ENCODE measurements at regions not wholly inside any gene's neighbourhood (a gene's known extent, or its start where the extent isn't known, plus 50 kb on each side); places are given as distances from the start of the nearest gene placed in this dataset.

- FAIRE-seq = no peak
- DNase-seq (ENCODE audit: insufficient read length, low spot score) = no peak
These were observed 1652.4 kb upstream of the ACO1 start for GRCh38 chr9:30732060-30732459.

DNA sequence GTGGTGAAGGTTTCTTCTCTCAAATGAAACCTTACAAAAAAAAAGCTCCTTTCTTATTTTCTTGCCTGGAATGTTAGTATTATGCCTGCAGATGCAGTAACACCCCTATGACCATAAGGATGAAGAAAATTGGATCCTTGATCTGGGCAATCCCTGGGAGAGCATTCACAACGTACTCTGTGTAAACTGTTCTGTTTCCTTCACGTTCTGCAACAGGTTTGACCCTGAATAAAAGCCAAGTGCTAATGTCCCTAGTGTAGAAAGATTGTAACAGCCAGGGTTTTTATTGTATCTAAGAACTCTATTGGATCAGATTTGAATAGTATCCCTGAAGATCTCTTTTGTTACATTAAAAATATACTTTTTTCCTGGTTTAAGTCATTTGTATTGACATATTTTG, 1639.6 kb upstream of the ACO1 start:
- no peak for FAIRE-seq
- DNase-seq (ENCODE audit: insufficient read length, low spot score) = no peak

GRCh38 chr9:30746589-30746988, 1637.9 kb upstream of the ACO1 start:
- no peak for DNase-seq (ENCODE audit: insufficient read length, low spot score)
- FAIRE-seq = no peak

- no peak for DNase-seq (ENCODE audit: insufficient read length, low spot score)
These were observed 1626.7 kb upstream of the ACO1 start for GRCh38 chr9:30757723-30758122.

GRCh38 chr9:30758726-30759446, 1625.6 kb upstream of the ACO1 start:
- FAIRE-seq (no peak), DNase-seq (ENCODE audit: insufficient read length, low spot score) (no peak)

More at GRCh38 chr9:30757723-30758122, 1626.7 kb upstream of the ACO1 start:
- no peak for FAIRE-seq

- DNase-seq (ENCODE audit: insufficient read length, low spot score) = no peak
- FAIRE-seq = no peak
These were observed 1619.1 kb upstream of the ACO1 start for GRCh38 chr9:30765318-30765717.

DNA sequence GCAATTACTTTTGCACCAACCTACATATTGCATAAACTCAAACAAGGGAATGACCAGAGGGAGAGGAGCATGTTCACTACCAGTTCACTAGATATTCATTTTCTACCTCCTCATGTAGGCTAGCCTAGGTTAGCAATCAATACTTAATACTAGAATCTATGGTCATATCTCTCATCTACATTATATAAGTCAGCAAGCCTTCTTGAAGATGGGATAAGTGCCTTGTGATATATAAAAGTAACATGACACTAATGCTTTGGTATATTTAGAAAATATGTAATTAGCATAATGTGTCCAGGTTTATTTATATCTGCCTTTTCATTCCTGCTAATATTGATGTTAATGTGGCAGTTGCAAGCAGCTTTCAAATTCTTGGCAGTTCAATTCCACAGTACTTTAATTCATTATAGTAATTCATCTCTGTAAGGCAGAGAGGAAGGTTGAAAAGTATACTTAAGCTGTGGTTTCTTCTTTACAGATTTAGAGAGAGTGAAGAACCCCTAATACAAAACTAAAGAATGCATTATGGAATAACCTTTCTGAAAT, 1613.2 kb upstream of the ACO1 start:
- no peak for DNase-seq (ENCODE audit: insufficient read length, low spot score)
- no peak for FAIRE-seq

- DNase-seq (ENCODE audit: insufficient read length, low spot score) (no peak), FAIRE-seq (no peak)
These were observed 1612.7 kb upstream of the ACO1 start for GRCh38 chr9:30771760-30772159.

DNA sequence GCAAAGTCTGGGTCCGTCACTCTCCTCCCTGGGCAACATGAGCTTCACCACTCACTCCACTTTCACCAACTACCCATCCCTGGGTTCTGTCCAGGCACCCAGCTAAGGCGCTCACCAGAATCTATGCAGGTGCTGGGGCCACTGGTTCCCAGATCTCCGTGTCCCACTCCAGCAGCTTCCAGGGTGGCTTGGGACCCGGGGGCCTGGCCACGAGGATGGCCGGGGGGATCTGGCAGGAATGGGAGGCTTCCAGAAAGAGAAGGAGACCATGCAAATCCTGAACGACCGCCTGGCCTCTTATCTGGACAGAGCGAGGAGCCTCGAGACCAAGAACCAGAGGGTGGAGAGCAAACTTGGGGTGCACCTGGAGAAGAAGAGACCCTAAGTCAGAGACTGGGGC, 1611.0 kb upstream of the ACO1 start:
- FAIRE-seq (no peak), DNase-seq (ENCODE audit: insufficient read length, low spot score) (no peak)

DNA sequence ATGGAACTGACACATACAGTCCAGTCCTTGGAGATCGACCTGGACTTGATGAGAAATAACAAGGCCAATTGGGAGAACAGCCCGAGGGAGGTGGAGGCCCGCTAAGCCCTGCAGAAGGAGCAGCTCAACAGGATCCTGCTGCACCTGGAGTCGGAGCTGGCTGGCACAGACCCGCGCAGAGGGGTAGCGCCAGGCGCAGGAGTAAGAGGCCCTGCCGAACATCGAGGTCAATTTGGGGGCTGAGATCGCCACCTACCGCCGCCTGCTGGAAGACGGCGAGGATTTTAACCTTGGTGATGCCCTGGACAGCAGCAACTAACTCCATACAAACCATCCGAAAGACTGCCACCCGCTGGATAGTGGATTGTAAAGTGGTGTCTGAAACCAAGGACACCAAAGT, 1610.1 kb upstream of the ACO1 start:
- DNase-seq (ENCODE audit: insufficient read length, low spot score) = no peak
- no peak for FAIRE-seq

DNA sequence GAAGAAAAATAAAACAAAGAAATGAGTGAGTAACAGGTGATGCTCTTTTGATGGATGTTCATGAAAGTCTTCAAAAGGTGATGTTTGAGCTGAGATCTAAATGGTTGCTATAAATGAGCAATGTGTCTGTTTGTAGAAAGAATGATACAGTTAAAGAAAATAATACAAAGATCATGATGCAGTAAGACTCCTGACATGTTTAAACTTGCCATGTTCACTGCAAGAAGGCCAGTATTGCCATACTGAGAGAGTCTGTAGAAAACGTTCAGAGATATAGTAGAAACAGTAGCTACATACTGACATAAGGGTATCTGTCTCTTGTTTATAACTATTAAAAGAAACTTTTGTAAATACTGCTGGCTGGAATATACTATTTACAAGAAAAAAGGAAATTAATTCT, 1609.2 kb upstream of the ACO1 start:
- no peak for DNase-seq (ENCODE audit: insufficient read length, low spot score)
- no peak for FAIRE-seq

DNA sequence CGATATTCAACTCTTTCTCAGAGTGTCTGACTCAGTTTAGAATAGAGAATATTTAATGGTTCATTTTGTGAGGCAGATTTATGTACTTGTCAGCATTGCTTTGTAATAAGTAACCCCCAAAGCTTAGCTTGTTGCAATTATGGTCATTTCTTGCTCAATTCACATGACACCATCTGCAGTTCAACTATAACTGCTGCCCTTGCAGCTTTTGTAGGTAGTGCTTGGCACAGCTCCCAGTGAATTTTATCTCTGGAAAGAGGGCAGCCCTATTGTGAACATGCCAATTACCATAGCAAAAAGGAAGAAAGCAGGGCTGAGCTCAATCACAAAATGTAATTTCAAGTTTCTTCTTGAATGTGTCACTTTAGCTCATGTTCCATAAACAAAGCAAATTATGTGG, 1587.7 kb upstream of the ACO1 start:
- FAIRE-seq (no peak), DNase-seq (ENCODE audit: insufficient read length, low spot score) (no peak)

- FAIRE-seq = no peak
These were observed 1584.8 kb upstream of the ACO1 start for GRCh38 chr9:30799527-30800101.

DNA sequence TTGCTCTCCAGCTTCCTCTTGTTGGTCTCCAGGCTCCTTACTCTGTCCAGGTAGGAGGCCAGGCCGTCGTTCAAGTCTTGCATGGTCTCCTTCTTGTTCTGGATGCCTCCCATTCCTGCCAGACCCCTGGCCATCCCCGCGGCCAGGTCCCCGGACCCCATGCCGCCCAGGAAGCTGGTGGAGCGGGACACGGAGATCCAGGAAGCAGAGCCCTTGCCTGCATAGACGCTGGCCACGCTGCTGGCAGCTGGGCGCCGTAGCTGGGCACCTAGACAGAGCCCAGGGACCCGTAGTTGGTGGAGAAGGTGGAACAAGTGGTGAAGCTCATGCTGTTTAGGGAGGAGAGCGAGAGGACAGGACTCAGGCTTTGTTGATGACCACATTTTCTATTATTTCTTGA, 1584.0 kb upstream of the ACO1 start:
- DNase-seq (ENCODE audit: insufficient read length, low spot score) (no peak), FAIRE-seq (no peak)

More at GRCh38 chr9:30799527-30800101, 1584.8 kb upstream of the ACO1 start:
- DNase-seq (ENCODE audit: insufficient read length, low spot score) = no peak

DNA sequence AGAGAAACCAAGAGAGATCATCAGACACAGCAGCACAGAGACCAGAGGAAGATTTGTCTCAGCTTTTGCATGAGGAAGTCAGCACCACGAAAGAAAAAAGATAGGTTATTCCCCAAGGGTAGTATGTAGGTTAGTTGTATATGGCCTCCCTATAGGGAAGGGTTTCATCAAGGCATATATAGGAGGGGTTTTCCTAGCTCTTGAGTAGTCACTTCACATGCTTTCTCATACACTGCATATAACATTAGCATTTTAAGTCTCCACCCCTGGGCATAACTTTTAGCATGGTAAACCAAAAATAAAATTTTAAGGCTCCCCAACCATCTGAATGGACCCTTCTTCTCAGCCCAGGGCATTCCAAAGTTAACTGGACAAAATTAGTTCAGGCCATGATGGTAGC, 1571.6 kb upstream of the ACO1 start:
- FAIRE-seq (no peak), DNase-seq (ENCODE audit: insufficient read length, low spot score) (no peak)

GRCh38 chr9:30815585-30815984, 1568.9 kb upstream of the ACO1 start:
- DNase-seq (ENCODE audit: insufficient read length, low spot score) = no peak
- no peak for FAIRE-seq

GRCh38 chr9:30845136-30845535, 1539.3 kb upstream of the ACO1 start:
- DNase-seq (ENCODE audit: insufficient read length, low spot score) (no peak), FAIRE-seq (no peak)

- no peak for FAIRE-seq
- DNase-seq (ENCODE audit: insufficient read length, low spot score) = no peak
These were observed 1537.8 kb upstream of the ACO1 start for GRCh38 chr9:30846651-30847050.

GRCh38 chr9:30851600-30851999, 1532.8 kb upstream of the ACO1 start:
- FAIRE-seq (no peak), DNase-seq (ENCODE audit: insufficient read length, low spot score) (no peak)

DNA sequence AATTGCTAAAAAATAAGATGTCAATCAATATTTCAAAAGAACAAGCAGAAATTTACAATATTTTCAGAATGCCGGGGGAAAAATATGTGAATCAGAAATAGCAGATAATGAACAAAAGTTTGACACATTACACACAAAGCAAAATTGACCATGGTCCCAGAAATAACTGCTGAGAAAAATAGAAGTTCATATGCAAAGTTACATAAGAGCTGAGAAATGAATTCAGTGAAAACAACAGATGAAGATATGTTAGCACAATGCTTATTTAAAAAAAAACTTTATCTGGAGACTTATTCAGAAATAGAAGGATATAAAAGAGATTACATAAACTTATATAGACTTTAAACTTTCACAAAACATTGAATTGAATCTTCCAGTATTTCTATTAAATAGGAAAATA, 1483.7 kb upstream of the ACO1 start:
- no peak for FAIRE-seq

DNA sequence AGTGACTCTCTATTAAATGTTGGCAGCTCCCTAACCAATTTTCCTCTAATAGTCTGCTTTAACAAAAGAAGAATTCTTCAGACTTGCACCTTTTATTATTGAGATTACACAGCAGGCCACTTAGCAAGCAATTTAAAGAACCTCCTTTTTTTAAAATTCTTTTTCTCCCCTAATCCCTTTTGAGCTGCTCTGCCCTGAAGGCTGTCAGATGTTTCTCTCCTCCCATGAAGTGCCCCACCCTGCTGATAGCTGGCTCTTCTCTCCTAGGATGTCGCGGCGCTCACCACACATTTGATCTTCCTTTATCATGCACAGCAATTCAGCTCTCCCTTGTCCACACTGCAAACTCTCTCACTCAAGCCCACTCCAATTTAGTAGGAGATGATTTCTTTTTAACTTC, 1471.1 kb upstream of the ACO1 start:
- no peak for FAIRE-seq
- DNase-seq (ENCODE audit: insufficient read length, low spot score) = no peak

More for the DNA sequence above, 1483.7 kb upstream of the ACO1 start:
- DNase-seq (ENCODE audit: insufficient read length, low spot score) = no peak

- no peak for FAIRE-seq
- DNase-seq (ENCODE audit: insufficient read length, low spot score) = no peak
These were observed 1469.0 kb upstream of the ACO1 start for GRCh38 chr9:30915451-30915850.

All from HTR-8/SVneo (cell line).